Fibroblast of mammary gland (primary cell): ENCODE measurements at regions not wholly inside any gene's neighbourhood (a gene's known extent, or its start where the extent isn't known, plus 50 kb on each side); places are given as distances from the start of the nearest gene placed in this dataset.
A peak's percentile ranks its signal among the peaks of the same experiment; 100 is the strongest.

Experiments
- DNase-seq: peaks from one replicate; pipeline ENCODE4 v3.0.0-alpha.2; 2010; ENCODE audit warnings: low read depth
- H3K4me3 ChIP-seq: 2 replicates; pipeline ENCODE4 v1.5.1; 2011; ENCODE audit warnings: low read depth, mild to moderate bottlenecking, low read length, moderate library complexity; ENCODE audit not compliant: control insufficient read depth
- TF ChIP-seq, protein P1 (sequence below): conservative IDR thresholded peaks from 2 replicates; pipeline ENCODE4 v1.5.1; 2011; ENCODE audit warnings: low read depth, low read length, inconsistent platforms; ENCODE audit not compliant: control insufficient read depth, insufficient read depth

- peak; percentile 65 for DNase-seq
- TF ChIP-seq, protein P1, sequence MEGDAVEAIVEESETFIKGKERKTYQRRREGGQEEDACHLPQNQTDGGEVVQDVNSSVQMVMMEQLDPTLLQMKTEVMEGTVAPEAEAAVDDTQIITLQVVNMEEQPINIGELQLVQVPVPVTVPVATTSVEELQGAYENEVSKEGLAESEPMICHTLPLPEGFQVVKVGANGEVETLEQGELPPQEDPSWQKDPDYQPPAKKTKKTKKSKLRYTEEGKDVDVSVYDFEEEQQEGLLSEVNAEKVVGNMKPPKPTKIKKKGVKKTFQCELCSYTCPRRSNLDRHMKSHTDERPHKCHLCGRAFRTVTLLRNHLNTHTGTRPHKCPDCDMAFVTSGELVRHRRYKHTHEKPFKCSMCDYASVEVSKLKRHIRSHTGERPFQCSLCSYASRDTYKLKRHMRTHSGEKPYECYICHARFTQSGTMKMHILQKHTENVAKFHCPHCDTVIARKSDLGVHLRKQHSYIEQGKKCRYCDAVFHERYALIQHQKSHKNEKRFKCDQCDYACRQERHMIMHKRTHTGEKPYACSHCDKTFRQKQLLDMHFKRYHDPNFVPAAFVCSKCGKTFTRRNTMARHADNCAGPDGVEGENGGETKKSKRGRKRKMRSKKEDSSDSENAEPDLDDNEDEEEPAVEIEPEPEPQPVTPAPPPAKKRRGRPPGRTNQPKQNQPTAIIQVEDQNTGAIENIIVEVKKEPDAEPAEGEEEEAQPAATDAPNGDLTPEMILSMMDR = no peak
- no peak overlapping the region for H3K4me3 ChIP-seq
These were observed 529.4 kb downstream of the CCDC85A start for GRCh38 chr2:56713161-56713676.

DNA sequence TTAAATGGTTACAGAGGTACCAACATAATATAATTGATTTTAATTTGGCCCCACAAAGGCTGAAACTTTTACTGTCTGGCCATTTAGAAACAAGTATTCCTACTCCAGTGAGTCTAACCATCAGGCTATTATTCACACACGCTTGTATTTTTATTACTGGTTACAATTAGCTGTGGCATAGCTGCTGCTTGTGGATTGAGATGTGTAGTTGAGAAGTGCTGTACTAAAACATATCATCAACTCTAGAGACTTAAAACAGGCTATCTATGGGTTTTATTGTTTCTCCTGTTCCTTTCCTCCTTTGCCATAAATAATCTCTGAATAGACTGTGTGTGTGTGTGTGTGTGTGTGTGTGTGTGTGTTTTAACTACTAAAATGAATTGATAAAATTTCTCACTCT, 530.2 kb downstream of the CCDC85A start:
- TF ChIP-seq, protein P1 = no peak
- no peak overlapping the region for H3K4me3 ChIP-seq
- DNase-seq = no peak

- TF ChIP-seq, protein P1 = no peak
- DNase-seq = no peak
- H3K4me3 ChIP-seq = no peak overlapping the region
These were observed 530.6 kb downstream of the CCDC85A start for GRCh38 chr2:56714400-56714799.

DNA sequence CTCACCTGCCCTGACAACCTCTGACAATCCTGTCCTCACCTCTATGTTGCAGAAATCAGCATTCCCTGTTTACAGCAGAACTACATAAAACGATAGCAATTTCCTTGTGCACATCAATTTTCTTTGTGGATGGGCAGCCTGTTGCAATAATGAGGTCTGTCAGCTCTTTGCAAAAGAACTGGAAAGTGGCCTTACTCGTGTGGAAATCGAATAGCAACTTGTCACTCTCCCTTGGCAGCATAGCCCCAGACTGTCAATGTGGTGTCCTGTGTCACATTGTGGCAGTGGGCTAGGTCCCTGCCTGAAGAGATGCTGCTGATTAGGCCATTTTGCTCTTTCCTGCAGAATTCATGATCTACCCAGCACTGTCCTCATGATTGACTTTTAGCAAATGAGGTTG, 531.9 kb downstream of the CCDC85A start:
- DNase-seq = no peak
- TF ChIP-seq, protein P1 = no peak
- H3K4me3 ChIP-seq = no peak overlapping the region

GRCh38 chr2:56718413-56718812, 534.6 kb downstream of the CCDC85A start:
- TF ChIP-seq, protein P1 = no peak
- no peak for DNase-seq

GRCh38 chr2:56729212-56729611, 545.4 kb downstream of the CCDC85A start:
- peak; percentile 51 for DNase-seq
- TF ChIP-seq, protein P1 = no peak
- no peak overlapping the region for H3K4me3 ChIP-seq

More at GRCh38 chr2:56718413-56718812, 534.6 kb downstream of the CCDC85A start:
- H3K4me3 ChIP-seq = no peak overlapping the region

GRCh38 chr2:56732946-56733345, 549.2 kb downstream of the CCDC85A start:
- DNase-seq = no peak
- H3K4me3 ChIP-seq = no peak overlapping the region
- TF ChIP-seq, protein P1 = no peak
